Fibroblast of villous mesenchyme (primary cell): ENCODE measurements at regions not wholly inside any gene's neighbourhood (a gene's known extent, or its start where the extent isn't known, plus 50 kb on each side); places are given as distances from the start of the nearest gene placed in this dataset.

Experiments
- DNase-seq: peaks from one replicate; pipeline ENCODE4 v3.0.0-alpha.2; 2010; ENCODE audit warnings: low read depth
- H3K4me3 ChIP-seq: 2 replicates; pipeline ENCODE4 v1.5.1; 2011; ENCODE audit warnings: low read depth, mild to moderate bottlenecking, low read length
- CTCF ChIP-seq: IDR thresholded peaks from 2 replicates; pipeline ENCODE4 v1.5.1; 2012; ENCODE audit warnings: low read depth, mild to moderate bottlenecking, low read length; ENCODE audit not compliant: insufficient read depth

GRCh38 chr9:32015795-32016194 is 368.6 kb upstream of the ACO1 start:
- DNase-seq: no peak
- no peak overlapping the region for H3K4me3 ChIP-seq
- no peak for TF ChIP-seq CTCF

GRCh38 chr9:32045513-32045912 is 338.9 kb upstream of the ACO1 start:
- no peak for TF ChIP-seq CTCF
- no peak for DNase-seq
- no peak overlapping the region for H3K4me3 ChIP-seq

- H3K4me3 ChIP-seq: no peak overlapping the region
- DNase-seq: no peak
- no peak for TF ChIP-seq CTCF
Observed at GRCh38 chr9:32067261-32067660, 317.2 kb upstream of the ACO1 start.

- TF ChIP-seq CTCF: no peak
- no peak for DNase-seq
- no peak overlapping the region for H3K4me3 ChIP-seq
Observed at GRCh38 chr9:32069169-32069813, 315.2 kb upstream of the ACO1 start.

- DNase-seq: no peak
- TF ChIP-seq CTCF: no peak
- no peak overlapping the region for H3K4me3 ChIP-seq
Observed at GRCh38 chr9:32069969-32070368, 314.5 kb upstream of the ACO1 start.

GRCh38 chr9:32072570-32072969 is 311.9 kb upstream of the ACO1 start:
- DNase-seq: no peak
- no peak overlapping the region for H3K4me3 ChIP-seq
- no peak for TF ChIP-seq CTCF

- no peak for DNase-seq
- H3K4me3 ChIP-seq: no peak overlapping the region
- no peak for TF ChIP-seq CTCF
Observed at GRCh38 chr9:32092031-32092430, 292.4 kb upstream of the ACO1 start.
